COLO668 (cell line): ENCODE measurements at regions not wholly inside any gene's neighbourhood (a gene's known extent, or its start where the extent isn't known, plus 50 kb on each side); places are given as distances from the start of the nearest gene placed in this dataset.
"Not testable (repeated sequence)": the region's sequence is repeated elsewhere in the genome, so short reads cannot be mapped to it uniquely, and the experiment has no call there.

Experiments
- DNase-seq: peaks from one replicate; lab custom pipeline; 2025; ENCODE audit not compliant: unreplicated experiment; lab: John Stamatoyannopoulos, UW

DNA sequence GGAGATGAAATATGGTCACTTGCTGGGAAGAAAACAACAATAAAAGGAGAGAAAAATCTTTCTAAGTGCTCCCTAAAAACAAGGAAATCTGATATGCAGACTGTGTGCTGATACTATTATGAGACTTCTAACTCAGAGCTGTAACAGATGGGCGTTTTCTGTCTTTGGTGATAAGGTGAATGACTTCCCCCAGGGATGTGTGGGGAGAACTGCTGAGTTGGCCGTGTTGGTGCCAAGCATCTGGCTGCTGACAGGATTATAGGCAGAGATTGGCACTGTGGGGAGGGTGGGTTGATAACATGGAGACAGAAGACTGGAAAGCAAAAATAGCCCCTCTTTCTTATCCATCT, 438.5 kb upstream of the PLXNA2 start:
- no peak for DNase-seq

DNA sequence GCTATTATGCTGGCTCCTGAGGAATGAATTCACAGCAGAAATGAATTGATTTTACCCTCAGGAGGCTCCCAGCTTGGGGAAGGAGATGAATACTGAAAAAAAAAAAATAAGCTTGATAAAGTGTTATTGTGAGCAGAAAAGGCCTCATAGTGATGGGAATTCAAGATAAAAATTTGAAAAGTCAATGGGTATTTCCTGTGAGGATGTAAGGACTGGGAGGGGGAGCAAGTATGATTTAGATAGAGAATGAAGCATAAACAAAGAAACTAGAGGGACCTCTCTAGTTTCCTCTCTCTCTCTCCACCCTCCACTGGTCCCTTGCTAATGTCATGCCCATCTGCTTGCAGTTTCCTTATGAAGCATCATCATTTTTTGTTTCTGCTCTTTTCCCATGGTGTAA, 439.0 kb upstream of the PLXNA2 start:
- DNase-seq, result no peak

DNA sequence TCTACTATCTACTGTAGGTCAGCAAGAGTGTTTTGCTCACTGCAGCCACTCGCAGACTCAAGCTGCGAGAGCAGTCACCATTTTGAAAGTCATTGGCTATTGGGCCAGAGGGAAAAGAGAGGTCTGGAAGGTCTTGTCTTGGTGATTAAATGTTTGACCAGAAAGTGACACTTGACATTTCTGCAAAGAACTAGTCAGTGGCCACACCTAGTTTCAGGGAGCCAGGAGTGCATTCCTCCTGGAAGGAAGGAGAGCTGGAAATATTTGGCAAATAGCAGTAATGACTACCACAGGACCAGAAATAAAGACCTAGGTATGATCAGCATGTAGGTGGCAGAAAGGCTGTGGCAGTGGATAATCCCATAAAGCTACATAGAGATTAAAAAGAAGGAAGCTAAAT, 440.0 kb upstream of the PLXNA2 start:
- DNase-seq, result no peak

DNA sequence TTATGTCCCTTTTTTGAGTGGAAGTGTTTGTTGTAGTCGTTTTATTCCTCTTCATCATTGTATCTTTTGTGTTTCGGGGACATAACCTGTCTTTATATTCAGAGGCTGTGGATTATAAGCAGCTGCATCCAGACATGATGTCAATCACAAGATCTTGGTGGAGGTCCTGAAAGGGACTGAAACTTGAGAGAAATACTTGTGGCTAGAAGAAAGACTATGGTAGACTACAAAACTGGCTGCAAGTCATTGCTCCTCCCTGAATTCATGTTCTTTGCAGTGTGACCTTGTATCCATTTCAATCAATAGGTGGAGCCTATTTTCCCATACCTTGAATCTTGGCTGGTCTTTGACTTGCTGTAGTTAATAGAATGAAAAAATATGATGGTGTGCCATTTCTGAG, 442.4 kb upstream of the PLXNA2 start:
- no peak for DNase-seq

DNA sequence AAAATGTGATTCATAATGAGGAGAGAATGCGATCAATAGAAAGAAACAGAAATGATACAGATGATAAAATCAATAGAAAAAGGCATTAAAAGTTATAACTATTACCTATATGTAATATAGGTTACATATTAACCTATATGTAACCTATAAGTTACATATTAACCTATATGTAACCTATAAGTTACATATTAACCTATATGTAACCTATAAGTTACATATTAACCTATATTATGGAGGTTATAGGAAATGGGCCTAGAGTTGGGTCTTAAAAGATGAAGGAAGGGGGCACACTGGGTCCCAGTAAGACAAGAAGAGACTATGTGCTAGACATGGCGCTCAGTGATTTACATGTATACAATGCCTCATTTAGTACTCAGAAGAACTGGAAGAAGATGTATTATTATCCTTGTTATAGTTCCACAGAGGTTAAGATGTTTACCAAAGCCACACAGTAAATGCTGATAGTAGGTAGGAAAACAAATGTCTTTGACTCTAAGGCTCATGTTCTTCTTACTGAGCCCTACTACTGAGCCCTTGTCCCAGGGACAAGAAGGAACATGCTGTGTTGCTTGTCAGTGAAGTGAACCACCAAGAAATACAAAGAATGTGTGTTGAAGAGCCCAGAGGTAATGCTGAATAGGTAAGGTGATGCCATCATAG, 444.6 kb upstream of the PLXNA2 start:
- no peak for DNase-seq

DNA sequence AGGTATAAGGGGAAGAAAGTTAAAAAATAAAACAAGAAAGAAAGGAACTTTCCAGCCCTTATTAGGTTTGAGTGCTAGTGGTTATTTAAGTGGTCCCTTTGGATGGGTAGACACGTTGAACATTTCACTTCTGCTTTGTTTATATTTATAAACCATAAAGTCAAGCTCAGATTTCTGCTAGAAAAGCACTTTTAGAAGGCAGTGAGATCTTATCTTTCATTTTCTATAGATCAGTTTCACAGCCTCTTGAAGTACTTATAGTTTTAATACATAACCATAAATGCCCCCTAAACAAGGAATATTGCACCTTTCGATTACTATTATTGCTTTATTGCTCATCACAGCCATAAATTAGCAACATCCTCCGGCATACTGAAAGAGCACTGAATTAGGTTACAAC, 446.8 kb upstream of the PLXNA2 start:
- no peak for DNase-seq

DNA sequence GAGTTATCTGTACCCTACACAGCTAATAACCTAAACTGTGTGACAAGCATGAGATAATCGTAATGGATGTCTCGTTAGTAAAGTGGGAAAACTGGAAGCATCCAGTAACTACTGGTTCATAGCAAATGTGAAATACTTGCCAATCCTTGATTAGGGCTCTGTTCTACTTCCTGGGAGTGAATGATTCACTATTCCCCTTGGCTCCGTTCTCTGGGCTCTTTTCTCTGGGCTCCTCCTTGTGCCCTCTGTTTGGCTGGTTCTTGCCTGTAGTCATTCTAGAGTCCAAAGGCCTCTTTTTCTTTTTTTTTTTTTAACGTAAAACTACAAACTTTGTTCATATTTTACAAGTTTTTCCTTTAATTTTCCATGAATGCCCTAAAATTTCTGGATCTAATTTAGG, 465.8 kb upstream of the PLXNA2 start:
- no peak for DNase-seq

DNA sequence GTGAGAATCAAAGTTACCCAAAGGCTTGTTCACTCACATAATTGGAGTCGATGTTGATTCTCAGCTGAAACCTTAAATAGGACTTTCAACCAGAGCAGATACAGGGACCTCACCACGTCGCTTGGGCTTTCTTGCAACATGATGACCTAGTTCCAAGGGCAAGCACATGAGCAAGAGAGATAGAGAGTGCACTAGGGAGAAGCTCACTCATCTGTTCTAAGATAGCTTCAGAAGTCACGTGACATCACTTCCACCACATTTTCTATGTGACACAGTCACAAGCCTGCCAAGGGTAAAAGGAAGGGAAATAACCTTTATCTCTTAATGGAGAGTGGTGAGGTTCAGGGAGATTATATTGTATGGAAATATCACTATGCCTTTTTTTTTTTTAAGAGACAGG, 470.1 kb upstream of the PLXNA2 start:
- DNase-seq, result no peak

DNA sequence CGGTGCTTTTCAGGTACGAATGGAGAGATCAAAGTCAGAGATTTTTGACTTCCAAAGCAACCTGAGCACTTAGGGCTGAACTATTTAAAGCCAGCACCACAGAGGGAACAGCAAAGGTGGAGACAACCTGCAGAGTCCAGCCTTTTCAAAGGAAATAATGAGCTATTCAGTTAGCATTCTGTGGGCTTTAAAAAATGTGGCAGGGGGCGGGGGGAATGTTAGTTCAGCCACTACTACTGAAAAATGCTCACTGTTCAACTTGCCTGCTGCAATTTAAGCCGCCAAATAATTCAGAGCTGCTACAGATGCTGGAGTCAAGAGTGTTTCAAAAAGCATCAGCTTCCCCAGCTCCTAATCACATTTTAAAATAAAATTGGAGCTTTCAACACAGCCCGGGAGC, 473.3 kb upstream of the PLXNA2 start:
- DNase-seq, result no peak

DNA sequence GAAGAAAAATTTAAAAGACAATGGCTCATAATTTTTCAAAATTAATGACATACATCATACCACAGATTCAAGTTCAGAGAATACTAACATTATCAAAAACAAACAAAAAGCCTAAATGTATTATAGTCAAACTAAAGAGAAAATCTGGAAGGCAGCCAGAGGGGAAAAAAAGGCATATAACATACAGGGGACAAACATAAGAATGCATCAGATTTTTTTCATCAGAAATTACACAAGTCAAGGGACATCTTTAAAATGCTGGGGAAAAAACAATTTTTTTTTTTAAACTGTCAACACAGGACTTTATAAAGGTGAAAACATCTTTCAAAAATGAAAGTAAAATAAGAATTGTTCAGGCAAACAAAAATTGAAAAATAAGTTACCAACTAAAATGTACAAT, 478.4 kb upstream of the PLXNA2 start:
- no peak for DNase-seq

DNA sequence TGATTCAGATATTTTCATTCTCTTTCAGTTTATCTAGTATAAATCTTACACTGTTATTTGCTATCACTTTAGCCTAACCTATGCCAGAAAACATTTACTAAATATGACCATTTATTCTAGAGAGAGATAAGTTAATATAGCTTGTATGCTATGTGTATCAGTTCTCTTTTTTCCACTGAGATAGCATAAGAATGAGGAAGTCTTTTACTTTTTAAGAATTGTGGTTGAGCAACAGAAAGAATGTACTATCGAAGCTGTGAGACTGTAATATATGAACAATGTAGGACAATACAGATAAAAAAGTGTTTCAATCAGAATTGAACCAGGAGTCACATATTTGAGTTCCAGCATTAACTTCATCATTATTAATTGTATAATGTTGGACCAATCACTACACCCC, 479.9 kb upstream of the PLXNA2 start:
- no peak for DNase-seq

DNA sequence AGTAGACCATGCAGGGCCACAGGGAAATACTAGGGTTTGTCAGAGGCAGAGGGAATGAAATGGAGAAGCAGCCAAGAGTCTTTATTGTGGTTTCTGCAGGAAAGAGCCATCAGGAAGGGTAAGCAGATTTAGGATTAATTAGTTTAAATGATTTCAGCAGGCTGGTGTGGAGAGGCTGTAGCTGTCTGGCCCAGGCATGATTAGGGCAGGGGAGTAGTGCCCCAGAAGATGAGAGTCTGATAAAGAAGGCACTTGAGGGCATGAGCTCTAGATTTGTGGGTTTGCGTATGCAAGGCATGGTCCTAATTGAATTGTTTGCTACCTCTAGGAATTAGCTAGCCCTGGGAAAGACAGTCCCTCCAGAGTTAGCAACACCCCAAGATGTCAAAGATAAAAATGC, 484.6 kb upstream of the PLXNA2 start:
- DNase-seq, result no peak

DNA sequence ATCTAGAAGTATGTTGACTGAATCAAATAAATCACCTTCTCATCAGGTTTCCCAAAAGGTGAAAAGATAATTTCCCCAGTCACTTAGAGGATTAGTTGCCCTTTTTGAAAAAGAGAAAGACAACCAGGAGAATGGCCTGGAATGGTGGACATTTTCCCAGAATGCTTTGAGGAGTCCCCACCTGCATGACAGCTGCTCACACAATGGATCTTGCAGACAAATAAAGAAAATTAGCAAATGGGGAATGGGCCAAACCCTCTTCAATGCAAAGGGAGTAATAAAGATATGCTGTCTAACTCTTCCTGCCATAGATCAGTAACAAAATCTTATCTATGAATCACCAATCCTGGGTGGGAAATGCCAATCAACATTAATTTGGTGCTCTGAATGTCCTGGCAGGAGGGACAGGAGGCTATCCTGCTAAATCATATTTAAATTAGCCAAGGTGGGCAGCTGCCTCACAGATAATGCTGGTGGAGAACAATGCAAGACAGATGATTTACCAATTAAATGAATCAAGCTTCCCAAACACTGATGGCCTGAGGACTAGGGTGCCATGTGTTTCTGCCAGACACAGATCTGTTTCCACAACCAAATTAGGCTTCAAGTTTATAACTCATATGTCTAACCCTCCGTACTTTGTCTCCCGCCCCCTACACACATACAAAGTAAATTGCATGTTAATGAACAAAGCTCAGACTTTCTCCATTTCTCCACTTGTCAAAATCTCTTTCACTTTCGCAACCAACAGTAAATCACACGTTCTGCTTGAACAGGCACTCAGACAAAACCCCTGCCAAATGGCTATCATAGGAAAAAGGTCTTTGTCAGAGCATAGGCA, 488.0 kb upstream of the PLXNA2 start:
- DNase-seq, result peak; percentile 59

DNA sequence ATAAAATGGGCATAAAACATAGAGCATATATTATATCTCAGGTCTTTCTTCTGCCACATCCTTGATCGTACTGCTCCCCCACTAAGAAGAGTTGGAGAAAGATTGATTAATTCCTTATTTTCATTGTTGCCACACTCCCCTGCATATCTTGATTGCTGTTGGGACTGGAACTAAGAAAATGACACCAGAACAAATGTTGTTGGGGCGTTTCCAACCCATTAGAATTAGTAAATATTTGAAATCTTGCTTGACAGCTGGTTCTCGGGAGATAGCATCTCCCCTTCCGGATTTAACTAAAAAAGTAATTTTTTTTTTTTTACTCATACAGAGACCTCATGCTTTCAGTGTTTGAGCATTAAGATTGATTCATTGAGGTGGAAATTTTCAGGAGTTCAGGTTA, 493.0 kb upstream of the PLXNA2 start:
- DNase-seq, result no peak

DNA sequence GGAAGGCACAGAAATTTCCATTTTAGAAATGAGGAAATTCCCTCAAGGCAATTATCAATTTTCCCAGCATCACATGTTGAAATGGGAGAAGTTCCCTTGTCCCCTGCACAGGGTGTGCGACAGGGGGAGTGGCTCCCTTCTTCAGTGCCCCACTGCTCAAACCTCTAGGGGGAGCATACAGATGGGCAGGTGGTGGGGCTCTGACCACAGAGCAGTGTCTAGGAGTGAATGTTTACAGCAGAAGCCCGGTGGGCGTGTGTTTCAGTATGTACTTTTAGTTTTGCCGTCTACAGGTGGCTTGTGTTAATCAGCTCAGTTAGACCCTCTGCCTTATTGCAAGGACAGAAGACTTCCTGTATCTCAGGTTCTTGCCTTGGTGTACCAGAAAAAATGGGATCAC, 493.7 kb upstream of the PLXNA2 start:
- no peak for DNase-seq

DNA sequence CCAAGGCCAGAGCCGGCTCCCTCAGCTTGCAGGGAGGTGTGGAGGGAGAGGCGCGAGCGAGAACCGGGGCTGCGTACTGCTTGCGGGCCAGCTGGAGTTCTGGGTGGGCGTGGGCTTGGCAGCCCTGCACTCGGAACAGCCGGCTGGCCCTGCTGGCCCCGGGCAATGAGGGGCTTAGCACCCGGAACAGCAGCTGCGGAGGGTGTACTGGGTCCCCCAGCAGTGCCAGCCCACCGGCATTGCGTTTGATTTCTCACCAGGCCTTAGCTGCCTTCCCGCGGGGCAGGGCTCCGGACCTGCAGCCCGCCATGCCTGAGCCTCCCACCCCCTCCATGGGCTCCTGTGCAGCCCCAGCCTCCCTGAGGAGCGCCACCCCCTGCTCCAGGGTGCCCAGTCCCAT, 495.5 kb upstream of the PLXNA2 start:
- DNase-seq, result not testable (repeated sequence)

DNA sequence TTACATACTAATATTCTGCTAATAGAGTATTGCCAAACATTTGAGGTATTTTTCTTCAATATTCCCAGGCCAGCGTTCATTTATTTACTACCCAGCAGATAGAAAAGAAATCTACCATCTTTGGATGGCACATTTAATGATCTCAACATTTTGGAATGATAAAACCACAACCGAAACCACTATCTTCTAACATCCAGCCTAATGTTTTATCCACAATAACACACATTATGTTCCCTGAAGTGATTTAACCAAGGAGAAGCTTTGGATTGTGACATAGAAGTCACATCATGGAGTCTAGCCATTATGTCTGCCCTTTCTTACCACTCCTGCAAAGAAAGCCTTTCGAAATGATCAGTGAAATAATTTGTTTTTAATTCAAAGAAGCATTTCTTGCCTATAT, 497.1 kb upstream of the PLXNA2 start:
- DNase-seq, result no peak

DNA sequence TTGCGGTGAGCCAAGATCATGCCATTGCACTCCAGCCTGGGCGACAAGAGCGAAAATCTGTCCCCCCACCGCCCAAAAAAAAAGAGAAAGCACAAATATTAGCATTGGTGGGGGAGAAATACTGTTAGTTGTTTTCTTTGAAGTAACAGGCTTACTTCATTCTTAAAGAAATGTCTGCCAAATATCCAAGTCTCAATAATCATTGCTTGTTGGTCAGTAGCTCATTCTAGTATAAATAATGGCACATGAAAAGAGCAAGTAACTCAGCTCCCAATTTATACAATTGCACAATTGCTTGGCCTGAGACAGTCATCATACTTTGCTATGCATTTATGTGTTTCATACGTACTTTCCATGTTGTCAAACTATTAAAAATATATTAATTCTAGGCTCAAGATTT, 499.2 kb upstream of the PLXNA2 start:
- DNase-seq, result no peak

DNA sequence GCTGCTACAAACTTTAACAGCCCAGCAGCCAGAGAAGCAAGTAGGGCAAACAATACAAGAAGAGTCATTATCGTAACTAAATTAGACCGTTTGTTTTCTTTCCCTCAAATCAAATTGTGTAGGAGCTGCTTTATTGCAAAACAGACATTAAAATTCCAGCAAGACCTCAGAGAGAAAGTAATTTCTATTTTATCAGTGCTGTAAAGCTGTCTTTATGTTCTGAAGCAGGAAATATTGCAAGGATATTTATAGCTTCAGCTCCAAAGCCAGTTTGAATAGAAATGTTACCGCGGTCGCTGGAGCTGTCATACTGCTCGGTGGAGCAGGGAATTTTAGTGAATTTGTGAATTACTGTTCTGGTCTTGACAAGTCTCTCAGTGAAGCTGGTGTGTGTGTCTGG, 503.8 kb upstream of the PLXNA2 start:
- DNase-seq, result no peak

DNA sequence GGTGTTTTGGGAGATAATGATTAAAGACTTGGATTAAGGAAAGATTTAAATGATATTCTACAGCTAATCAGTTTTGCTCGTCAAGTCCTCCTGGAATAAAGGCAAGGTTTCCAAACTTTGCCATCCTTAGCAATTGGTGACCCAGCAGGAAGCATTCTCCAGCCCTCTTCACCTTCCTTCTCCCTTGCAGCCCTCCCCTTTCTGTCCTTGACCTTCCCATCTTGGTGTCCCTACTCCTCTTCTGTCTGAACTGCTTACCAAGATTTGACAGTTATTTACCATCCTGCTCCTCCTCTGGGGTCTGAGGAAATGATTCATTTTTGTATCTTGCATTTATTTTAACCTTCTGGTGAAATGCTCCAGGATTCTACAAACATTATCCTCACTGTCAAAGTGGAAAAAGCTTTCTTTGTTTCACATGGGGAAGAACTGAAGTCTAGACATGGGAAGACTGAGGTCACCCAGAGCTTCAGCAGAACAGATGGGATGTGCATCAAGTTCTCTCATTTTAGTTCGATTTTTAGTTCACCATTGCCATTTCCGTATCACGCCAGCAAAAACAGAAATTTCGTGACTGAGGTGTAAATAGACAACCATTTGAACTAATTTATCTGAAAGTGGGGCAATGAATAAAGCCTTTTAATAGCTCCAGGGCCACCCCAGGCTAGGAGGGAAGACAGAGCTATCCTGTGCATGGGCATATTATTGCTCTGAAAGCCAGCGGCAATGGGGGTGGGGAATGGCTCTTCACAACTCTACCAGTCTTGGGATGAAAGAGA, 504.4 kb upstream of the PLXNA2 start:
- DNase-seq, result no peak

DNA sequence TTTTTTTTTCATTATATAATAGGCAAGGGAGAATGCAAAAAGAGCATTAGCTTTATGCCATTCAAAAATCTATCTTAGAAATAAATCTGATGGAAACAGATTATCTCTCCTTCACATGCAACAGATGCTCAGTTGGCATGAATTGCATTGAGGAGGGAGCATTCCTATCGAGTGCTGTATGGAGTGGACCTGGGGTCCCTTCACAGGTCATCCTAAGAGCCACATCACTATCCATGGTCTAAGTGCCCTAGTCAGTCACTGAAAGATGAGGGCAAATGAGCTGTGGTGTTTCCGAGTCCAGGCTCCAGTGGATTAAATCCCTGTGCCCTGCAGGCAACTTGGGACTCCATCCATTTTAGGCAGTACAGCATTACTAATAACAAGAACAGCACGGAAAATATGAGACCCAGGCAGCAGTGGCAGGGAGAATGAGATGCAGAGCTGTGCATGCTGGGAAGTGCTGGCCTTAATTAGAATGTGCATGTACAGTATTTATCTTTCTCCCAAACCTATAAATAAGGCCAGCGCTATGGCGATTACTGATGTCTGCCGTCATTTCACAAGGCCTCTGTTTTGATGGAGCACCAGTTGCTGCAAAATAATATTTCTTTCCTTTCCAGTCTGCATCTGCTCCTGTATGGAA, 512.3 kb upstream of the PLXNA2 start:
- no peak for DNase-seq

DNA sequence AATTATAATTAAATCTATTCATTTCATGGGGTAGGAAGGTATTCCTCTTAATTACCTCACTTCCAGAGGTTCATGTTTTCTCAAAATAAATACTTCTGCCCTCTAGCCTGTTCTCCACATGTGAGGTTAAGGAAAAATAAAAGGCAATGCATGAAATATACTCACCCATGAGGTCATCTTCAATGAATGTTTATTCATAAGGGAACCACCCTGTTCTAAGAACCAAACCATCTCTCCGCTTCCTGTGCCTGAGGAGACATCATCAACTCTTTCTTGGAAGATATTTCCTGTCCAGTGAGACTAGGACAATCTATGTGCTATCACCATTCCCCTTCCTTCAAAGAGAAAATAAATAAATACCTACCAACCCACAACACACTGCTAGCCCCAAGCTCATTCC, 513.7 kb upstream of the PLXNA2 start:
- no peak for DNase-seq
